ENCODE measurements at regions not wholly inside any gene's neighbourhood (a gene's known extent, or its start where the extent isn't known, plus 50 kb on each side); places are given as distances from the start of the nearest gene placed in this dataset.
"Not testable (repeated sequence)": the region's sequence is repeated elsewhere in the genome, so short reads cannot be mapped to it uniquely, and the experiment has no call there.

DNA sequence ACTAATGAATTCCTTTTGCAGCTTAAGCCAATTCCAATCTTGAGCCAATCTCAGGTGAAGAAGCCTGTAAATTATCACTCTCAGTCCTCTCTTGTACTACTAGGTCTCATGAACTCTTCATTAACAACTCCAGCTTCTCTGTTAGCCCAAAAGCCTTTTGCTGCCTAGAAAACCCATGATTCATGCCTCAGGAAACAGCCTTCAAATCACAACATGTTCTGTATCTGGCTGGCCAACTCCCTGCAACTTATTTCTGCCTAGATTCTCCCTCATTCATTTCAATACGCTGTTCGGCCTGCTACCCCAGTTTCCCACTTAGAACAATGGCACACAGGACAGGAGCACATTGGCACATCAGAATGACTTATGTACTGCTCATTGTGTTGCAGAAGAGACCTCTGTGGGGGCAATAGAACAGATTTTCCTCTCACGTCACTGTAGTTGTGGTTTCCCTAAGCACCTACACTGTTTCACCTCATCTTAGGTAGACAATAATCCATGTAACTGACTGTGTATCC is 395.4 kb downstream of the OR4F29 start:
- not testable (repeated sequence) for H3K4me3 Mint-ChIP-seq; H3K27ac Mint-ChIP-seq; H3K27me3 ChIP-seq; DNase-seq (ENCODE audit: low spot score); H4K20me1 ChIP-seq (ENCODE audit: low read depth); H3K4me1 Mint-ChIP-seq; H3K4me3 ChIP-seq; H3K36me3 Mint-ChIP-seq; H3K36me3 ChIP-seq; H3K4me2 ChIP-seq; H3K27ac ChIP-seq; H3K4me1 ChIP-seq; H3F3A ChIP-seq (ENCODE audit: low read depth); H3K9ac ChIP-seq; H3K9me3 Mint-ChIP-seq; H3K27me3 Mint-ChIP-seq (ENCODE audit: insufficient read depth, low read depth); H3K79me2 ChIP-seq (ENCODE audit: low read depth); H2AFZ ChIP-seq (replicated peaks); H3K9me3 ChIP-seq (ENCODE audit: low read depth)

DNA sequence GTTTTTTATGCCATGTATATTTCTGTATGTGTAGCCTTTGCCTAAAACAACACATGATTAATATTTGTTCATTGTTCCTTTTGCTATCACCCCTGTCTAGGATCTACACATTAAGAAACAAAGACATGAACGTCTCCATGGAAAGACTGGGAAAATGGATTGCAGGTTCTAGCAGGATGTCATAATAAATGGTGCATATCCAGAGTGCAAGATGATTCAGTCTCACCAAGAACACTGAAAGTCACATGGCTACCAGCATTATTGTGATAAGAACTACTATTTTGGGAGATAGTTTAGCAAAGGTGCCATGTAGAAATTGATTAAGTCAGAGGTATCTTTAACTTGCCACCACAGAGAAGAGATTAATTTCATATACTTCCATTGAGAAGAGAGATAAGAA is 398.3 kb downstream of the OR4F29 start:
- H3K4me1 Mint-ChIP-seq; H3K27me3 Mint-ChIP-seq (ENCODE audit: insufficient read depth, low read depth): not testable (repeated sequence)

DNA sequence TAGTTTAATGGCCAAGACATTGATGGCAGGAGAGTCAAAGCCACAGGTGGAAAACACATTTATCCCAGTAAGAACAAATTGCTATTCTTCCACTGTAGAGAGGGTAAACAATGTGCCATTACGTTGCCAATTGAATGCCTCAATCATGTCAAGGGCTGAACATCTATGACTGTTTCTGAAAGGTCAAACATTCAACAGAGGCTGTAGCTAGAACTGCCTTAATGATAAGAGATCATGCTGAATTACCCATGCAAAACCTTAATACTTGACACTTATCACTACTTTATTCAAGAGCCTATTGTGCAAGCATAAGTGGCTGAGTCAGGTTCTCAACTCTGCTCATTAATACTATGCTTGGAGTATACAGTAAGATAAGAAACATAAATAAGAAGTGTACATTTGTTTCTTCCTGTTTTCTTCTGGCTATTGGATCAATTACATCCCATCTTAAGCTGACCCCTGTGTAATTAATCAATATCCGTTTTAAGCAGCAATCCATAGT is 409.5 kb downstream of the OR4F29 start:
- not testable (repeated sequence) for H3K36me3 Mint-ChIP-seq; H3K9me3 Mint-ChIP-seq; H3K4me1 Mint-ChIP-seq; H4K20me1 ChIP-seq (ENCODE audit: low read depth); H3K4me3 ChIP-seq; H2AFZ ChIP-seq (replicated peaks); H3K27me3 Mint-ChIP-seq (ENCODE audit: insufficient read depth, low read depth); H3K9me3 ChIP-seq (ENCODE audit: low read depth); H3K27ac ChIP-seq; H3K4me2 ChIP-seq; H3F3A ChIP-seq (ENCODE audit: low read depth); H3K27me3 ChIP-seq; H3K27ac Mint-ChIP-seq; H3K36me3 ChIP-seq; DNase-seq (ENCODE audit: low spot score); H3K79me2 ChIP-seq (ENCODE audit: low read depth); H3K4me3 Mint-ChIP-seq; H3K9ac ChIP-seq; H3K4me1 ChIP-seq

More for the DNA sequence above, 398.3 kb downstream of the OR4F29 start:
- H3K27ac Mint-ChIP-seq; H4K20me1 ChIP-seq (ENCODE audit: low read depth); H3K4me3 ChIP-seq; H3F3A ChIP-seq (ENCODE audit: low read depth); H3K36me3 ChIP-seq; H2AFZ ChIP-seq (replicated peaks); H3K4me3 Mint-ChIP-seq; H3K4me1 ChIP-seq; H3K9me3 ChIP-seq (ENCODE audit: low read depth); H3K27me3 ChIP-seq; DNase-seq (ENCODE audit: low spot score); H3K9ac ChIP-seq; H3K36me3 Mint-ChIP-seq; H3K79me2 ChIP-seq (ENCODE audit: low read depth); H3K4me2 ChIP-seq; H3K9me3 Mint-ChIP-seq; H3K27ac ChIP-seq: not testable (repeated sequence)

DNA sequence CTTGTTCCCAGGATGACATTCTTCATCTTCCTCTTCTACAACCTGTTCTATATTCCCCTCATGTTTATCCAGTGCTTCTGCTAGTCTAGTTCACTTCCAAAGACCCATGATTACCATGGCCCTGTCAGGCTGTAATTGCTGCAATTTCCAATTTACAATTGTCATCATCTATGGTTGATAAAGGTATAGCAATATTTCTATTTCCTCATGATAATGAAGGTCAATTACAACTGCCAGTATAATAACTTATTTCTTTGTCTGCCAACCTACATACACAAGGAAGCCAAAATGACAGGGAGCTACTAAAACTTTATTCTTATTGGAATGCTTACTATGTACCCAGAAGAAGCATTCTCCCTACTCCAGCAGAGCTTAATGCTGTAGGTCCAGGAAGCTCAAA is 410.3 kb downstream of the OR4F29 start:
- H4K20me1 ChIP-seq (ENCODE audit: low read depth); H3K4me3 Mint-ChIP-seq; H3K4me2 ChIP-seq; H2AFZ ChIP-seq (replicated peaks); H3K4me1 ChIP-seq; H3K79me2 ChIP-seq (ENCODE audit: low read depth); H3K9me3 Mint-ChIP-seq; H3K4me1 Mint-ChIP-seq; H3K9me3 ChIP-seq (ENCODE audit: low read depth); DNase-seq (ENCODE audit: low spot score); H3K27me3 Mint-ChIP-seq (ENCODE audit: insufficient read depth, low read depth); H3K4me3 ChIP-seq; H3K27me3 ChIP-seq; H3K27ac Mint-ChIP-seq; H3F3A ChIP-seq (ENCODE audit: low read depth); H3K36me3 ChIP-seq; H3K27ac ChIP-seq; H3K9ac ChIP-seq; H3K36me3 Mint-ChIP-seq: not testable (repeated sequence)

DNA sequence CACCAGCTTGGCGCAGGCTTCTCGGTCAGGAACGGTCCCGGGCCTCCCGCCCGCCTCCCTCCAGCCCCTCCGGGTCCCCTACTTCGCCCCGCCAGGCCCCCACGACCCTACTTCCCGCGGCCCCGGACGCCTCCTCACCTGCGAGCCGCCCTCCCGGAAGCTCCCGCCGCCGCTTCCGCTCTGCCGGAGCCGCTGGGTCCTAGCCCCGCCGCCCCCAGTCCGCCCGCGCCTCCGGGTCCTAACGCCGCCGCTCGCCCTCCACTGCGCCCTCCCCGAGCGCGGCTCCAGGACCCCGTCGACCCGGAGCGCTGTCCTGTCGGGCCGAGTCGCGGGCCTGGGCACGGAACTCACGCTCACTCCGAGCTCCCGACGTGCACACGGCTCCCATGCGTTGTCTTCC is 422.3 kb downstream of the OR4F29 start:
- H3K36me3 ChIP-seq, H3K36me3 Mint-ChIP-seq: not testable (repeated sequence)

GRCh38 chr1:17298-17697 is 434.2 kb downstream of the OR4F29 start:
- H4K20me1 ChIP-seq (ENCODE audit: low read depth); H3K9ac ChIP-seq; H3K36me3 Mint-ChIP-seq; H3K27ac Mint-ChIP-seq; H3K4me3 Mint-ChIP-seq; H3K4me1 Mint-ChIP-seq; H3K4me3 ChIP-seq; H3K4me2 ChIP-seq; H3K79me2 ChIP-seq (ENCODE audit: low read depth); H3K27me3 ChIP-seq; H2AFZ ChIP-seq (replicated peaks); H3K27ac ChIP-seq; DNase-seq (ENCODE audit: low spot score); H3K9me3 ChIP-seq (ENCODE audit: low read depth); H3K4me1 ChIP-seq; H3K36me3 ChIP-seq; H3F3A ChIP-seq (ENCODE audit: low read depth); H3K27me3 Mint-ChIP-seq (ENCODE audit: insufficient read depth, low read depth); H3K9me3 Mint-ChIP-seq: not testable (repeated sequence)

More for the DNA sequence above, 422.3 kb downstream of the OR4F29 start:
- not testable (repeated sequence) for H3K27ac ChIP-seq; H3K4me3 ChIP-seq; H3F3A ChIP-seq (ENCODE audit: low read depth); H3K4me3 Mint-ChIP-seq; DNase-seq (ENCODE audit: low spot score); H4K20me1 ChIP-seq (ENCODE audit: low read depth); H3K9me3 Mint-ChIP-seq; H3K4me1 ChIP-seq; H3K4me1 Mint-ChIP-seq; H3K27ac Mint-ChIP-seq; H3K27me3 Mint-ChIP-seq (ENCODE audit: insufficient read depth, low read depth); H3K9me3 ChIP-seq (ENCODE audit: low read depth); H2AFZ ChIP-seq (replicated peaks); H3K27me3 ChIP-seq; H3K9ac ChIP-seq; H3K4me2 ChIP-seq; H3K79me2 ChIP-seq (ENCODE audit: low read depth)

DNA sequence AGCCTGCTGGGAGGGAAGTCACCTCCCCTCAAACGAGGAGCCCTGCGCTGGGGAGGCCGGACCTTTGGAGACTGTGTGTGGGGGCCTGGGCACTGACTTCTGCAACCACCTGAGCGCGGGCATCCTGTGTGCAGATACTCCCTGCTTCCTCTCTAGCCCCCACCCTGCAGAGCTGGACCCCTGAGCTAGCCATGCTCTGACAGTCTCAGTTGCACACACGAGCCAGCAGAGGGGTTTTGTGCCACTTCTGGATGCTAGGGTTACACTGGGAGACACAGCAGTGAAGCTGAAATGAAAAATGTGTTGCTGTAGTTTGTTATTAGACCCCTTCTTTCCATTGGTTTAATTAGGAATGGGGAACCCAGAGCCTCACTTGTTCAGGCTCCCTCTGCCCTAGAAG is 435.5 kb downstream of the OR4F29 start:
- H3F3A ChIP-seq (ENCODE audit: low read depth); H3K9ac ChIP-seq; H3K4me2 ChIP-seq; H3K4me3 Mint-ChIP-seq; DNase-seq (ENCODE audit: low spot score); H3K36me3 Mint-ChIP-seq; H4K20me1 ChIP-seq (ENCODE audit: low read depth); H3K79me2 ChIP-seq (ENCODE audit: low read depth); H3K9me3 ChIP-seq (ENCODE audit: low read depth); H3K4me3 ChIP-seq; H3K27ac Mint-ChIP-seq; H3K27me3 ChIP-seq; H3K27ac ChIP-seq; H3K4me1 Mint-ChIP-seq; H3K36me3 ChIP-seq; H3K27me3 Mint-ChIP-seq (ENCODE audit: insufficient read depth, low read depth); H2AFZ ChIP-seq (replicated peaks); H3K4me1 ChIP-seq; H3K9me3 Mint-ChIP-seq: not testable (repeated sequence)

DNA sequence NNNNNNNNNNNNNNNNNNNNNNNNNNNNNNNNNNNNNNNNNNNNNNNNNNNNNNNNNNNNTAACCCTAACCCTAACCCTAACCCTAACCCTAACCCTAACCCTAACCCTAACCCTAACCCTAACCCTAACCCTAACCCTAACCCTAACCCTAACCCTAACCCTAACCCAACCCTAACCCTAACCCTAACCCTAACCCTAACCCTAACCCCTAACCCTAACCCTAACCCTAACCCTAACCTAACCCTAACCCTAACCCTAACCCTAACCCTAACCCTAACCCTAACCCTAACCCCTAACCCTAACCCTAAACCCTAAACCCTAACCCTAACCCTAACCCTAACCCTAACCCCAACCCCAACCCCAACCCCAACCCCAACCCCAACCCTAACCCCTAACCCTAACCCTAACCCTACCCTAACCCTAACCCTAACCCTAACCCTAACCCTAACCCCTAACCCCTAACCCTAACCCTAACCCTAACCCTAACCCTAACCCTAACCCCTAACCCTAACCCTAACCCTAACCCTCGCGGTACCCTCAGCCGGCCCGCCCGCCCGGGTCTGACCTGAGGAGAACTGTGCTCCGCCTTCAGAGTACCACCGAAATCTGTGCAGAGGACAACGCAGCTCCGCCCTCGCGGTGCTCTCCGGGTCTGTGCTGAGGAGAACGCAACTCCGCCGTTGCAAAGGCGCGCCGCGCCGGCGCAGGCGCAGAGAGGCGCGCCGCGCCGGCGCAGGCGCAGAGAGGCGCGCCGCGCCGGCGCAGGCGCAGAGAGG is 441.3 kb downstream of the OR4F29 start:
- H3K36me3 Mint-ChIP-seq; H3K4me1 Mint-ChIP-seq; H3K9ac ChIP-seq; H3K9me3 ChIP-seq (ENCODE audit: low read depth); H3K9me3 Mint-ChIP-seq; H2AFZ ChIP-seq (replicated peaks); H3K4me2 ChIP-seq; H3K27me3 ChIP-seq; H3K27ac Mint-ChIP-seq; H4K20me1 ChIP-seq (ENCODE audit: low read depth); DNase-seq (ENCODE audit: low spot score); H3K79me2 ChIP-seq (ENCODE audit: low read depth); H3K4me3 Mint-ChIP-seq; H3K36me3 ChIP-seq; H3K4me1 ChIP-seq; H3K27me3 Mint-ChIP-seq (ENCODE audit: insufficient read depth, low read depth); H3K27ac ChIP-seq; H3F3A ChIP-seq (ENCODE audit: low read depth); H3K4me3 ChIP-seq: not testable (repeated sequence)

Measured in neural progenitor cell (in vitro differentiated cells).